AG08396 (cell line): ENCODE measurements at regions not wholly inside any gene's neighbourhood (a gene's known extent, or its start where the extent isn't known, plus 50 kb on each side); places are given as distances from the start of the nearest gene placed in this dataset.

ENCODE experiments used
- DNase-seq: peaks from one replicate; pipeline ENCODE4 v3.0.0; 2012; ENCODE audit warnings: low spot score, mixed read lengths

DNA sequence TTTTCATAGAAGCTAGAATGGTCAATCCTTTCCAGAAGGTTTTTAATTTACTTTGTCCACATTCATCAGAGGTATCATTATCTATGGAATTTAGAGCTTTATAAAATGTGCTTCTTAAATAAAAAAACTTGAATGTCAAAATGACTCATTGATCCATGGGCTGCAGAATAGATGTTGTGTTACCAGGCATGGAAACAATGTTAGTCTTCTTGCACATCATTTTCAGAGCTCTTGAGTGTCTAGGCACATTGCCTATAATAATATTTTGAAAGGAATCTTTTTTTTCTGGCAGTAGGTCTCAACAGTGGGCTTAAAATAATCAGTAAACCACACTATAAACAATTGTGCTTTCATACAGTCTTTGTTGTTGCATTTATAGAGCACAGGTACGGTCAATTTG, 200.3 kb downstream of the FAT4 start:
- DNase-seq: no peak

DNA sequence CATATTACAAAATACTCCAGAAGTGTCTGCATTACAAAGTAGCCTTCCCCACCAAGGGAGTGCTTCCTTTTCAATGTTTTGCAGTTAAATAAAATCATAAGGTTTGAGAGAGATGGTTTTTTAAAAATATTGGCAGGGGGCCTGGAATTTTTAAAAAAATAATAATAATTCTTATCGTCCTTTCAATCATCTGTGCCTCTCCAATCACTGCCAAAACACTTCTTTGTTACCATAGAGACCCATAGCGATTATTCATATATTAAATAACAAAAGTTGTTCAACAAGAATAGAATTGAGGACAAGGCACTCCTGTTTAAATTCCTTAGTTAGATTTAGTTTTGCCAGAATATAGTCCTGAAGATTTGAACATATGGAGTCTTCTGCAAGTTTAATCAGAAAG, 203.1 kb downstream of the FAT4 start:
- no peak for DNase-seq

DNA sequence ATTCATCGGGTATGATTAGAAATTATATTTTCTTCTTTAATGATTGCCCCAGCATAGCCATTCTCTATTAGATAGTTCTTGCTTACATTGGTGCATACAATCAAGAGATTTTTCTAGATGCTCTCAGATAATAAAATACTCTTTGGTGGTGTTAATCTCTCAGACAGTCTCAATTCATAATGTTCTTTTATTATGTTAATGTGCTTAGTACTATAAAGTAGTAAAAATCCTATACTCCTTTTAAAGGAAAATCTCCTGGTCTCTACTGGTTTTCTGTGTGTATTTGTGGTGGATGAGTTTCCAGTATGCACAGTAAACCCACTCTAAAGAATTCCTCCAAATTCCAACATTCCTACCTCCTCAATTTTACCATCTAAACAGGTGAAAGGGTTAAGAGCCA, 203.5 kb downstream of the FAT4 start:
- DNase-seq: no peak

DNA sequence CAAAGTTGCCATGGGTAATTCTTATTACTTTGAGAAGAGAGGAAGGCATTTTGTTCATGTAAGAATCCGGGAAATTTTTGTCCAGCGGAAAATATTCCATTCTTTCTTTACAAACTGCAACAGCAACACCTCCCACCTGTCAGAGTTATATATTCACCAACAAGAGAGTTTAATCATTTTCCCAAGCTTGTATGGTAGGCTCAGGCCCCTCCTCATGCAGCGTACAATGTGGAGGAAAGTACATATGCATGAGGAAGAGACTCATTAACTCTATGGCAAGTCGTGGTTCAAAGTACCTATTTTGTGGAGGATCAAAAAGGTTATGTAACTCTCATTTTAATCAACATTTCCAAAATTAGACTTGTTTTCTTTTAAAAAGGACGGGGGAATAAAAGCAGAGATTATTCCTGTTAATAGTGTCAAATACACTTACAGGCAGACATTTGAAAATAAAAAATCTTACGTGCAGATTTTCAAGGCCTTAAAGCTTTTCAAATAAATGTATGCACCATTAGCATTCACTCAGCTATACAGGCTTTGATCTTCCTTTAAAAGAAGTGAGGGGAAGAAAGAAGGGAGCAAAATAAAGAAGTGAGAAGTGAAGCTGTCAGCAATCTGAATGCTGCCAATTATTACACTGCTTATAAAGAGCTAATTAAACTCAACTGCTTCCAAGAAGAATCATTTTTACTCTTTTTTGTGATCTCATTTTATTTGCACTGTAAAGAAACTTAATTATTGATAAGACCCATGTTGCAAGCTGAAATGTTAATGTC, 204.8 kb downstream of the FAT4 start:
- DNase-seq: no peak

DNA sequence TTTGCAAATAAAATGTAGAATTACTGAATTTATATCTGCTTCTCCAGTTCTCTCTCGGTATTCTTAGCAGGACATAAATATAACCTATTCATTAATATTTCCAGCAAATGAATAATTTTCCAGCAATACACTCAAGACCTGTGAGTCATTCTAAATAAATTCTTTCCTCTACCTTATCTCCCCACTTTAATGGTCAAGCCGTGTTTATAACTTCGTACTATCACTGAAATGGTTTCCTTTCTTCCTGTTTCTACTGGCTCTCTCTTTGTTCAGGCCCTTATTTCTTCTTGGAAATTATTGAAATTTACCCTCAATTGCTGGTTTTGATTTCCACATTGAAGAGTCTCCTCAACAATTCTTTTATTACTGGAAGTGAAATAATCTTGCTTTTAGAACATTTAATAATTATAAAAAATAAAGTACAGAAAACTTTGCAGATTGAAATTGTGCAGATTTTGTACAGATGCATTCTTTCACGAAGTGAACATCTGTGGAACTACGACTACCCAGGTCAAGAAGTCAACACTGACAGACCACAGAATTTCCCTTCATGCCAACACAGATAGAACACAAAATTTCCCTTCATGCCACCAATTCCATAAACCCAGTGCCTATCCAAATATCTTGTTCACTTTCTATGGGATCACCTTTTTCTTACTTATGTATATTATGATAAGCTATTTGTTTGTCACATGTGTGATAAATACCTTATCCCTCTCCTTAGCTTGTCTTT, 205.7 kb downstream of the FAT4 start:
- DNase-seq: no peak

DNA sequence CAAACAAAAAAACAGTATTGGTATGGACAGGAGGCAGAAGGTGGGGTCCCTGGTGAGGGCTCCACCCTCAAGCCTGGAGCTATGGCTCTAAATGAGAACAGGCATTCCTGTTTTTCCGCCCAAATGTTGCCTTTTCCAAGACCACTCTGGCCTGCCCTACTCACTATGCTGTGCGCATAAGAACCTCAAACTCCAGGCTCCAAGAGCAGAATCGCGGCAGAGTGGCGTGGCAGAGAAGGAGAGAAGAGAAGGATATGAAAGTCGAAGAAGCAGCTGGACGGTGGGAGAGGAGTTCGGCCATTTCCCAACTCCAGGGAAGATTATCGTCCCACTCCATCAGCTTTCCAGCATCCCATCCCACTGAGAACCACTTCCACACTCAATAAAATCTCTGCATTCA, 207.8 kb downstream of the FAT4 start:
- no peak for DNase-seq

DNA sequence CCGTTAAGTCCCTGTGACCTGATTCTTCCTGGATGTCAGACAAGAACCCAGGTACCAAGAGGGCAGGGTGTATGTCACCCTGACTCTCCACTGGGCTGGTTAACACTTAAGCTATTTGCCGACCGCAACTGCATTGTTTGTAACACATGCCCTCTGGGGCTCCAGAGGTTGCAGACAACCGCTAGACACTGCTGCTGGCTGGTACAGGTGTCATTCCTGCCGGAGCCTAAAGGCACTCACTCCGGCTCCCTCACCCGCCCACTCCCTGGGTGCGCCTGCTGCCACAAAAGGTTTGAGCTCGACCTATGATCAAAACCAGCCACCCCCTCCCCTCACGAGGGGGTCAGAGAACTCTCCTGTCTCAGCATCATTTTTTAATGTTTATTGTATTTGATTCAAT, 208.2 kb downstream of the FAT4 start:
- no peak for DNase-seq

DNA sequence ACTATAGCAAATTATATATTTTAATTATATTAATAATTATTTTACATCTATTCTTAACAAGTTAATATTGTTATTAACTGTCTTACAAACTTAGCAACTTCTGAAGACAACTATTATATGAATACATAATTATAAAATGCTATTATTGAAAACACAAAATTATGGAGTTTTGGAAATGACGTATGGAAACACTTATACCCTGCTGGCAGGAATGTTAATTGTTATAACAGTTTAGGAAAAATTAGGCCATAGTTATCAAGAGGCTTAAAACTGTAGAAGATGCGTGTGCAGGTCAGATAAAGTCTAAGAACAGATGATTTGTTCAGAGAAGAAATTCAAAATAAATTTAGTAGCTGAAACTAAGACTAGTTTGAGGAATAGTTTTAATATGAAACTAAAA, 211.7 kb downstream of the FAT4 start:
- no peak for DNase-seq

DNA sequence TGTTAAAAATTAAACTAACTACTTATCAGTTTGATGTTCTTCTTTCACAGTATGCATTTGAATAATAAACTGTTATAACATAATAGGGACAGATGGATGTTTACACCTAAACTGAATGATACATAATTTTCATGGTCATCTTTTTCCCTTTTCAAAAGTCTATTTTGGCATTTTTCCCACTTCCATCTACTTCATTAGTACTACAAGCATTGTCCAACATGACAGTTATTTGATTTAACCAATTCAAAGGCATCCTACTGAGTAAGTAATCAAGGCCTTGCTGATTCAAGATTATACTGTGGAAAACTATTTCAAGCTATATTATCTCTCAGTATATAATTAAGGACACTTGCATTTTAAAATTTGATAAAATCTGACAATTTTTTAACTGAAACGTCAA, 212.9 kb downstream of the FAT4 start:
- DNase-seq: no peak

DNA sequence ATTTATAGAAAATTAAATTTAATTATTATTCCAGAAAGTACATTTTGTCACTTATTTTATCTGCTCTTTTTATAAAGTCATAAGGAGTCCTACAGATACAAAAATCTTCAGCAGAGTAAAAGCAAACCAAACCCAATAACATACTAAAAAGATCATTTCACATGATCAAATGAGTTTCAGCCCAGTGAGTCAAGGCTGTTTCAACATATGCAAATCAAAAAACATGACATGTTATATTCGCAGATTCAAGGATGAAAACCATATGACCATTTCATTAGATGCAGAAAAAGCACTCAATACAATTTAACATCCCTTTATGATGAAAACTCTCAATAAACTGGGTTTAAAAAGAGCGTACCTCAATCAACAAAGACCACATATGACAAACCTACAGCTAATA, 214.3 kb downstream of the FAT4 start:
- no peak for DNase-seq

DNA sequence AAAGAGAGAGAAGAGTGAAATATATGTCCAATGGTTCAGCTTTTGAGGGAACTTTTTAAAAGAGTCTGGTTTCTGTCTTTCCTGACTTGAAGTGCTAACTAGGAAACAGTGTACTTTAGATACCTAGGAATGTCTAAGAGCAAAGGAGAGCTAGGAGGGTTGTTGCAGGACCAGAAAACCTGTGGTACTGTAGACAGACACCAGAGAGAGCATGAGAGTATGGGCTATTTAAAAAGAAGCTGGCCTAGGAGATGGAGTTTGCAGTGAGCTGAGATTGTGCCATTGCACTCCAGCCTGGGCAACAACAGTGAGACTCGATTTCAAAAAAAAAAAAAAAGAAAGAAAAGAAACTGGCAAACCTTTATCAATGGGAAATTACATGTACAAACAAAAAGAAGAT, 223.9 kb downstream of the FAT4 start:
- no peak for DNase-seq

DNA sequence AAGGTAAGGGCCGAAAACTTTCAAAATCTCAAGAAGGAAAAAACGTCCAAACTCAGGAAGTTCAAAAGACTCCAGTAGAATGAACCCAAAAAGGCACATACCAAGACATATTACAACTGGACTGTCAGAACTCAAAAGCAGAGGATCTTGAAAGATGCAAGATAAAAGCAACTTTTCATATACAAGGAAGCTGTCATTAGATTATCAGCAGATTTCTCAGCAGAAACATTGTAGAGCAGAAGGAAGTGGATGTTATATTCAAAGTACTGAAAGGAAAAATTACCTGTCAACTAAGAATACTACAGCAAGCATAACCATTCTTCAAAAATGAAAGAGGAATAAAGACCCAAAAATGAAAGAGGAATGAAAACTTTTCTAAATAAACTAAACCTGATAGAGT, 224.9 kb downstream of the FAT4 start:
- DNase-seq: no peak

DNA sequence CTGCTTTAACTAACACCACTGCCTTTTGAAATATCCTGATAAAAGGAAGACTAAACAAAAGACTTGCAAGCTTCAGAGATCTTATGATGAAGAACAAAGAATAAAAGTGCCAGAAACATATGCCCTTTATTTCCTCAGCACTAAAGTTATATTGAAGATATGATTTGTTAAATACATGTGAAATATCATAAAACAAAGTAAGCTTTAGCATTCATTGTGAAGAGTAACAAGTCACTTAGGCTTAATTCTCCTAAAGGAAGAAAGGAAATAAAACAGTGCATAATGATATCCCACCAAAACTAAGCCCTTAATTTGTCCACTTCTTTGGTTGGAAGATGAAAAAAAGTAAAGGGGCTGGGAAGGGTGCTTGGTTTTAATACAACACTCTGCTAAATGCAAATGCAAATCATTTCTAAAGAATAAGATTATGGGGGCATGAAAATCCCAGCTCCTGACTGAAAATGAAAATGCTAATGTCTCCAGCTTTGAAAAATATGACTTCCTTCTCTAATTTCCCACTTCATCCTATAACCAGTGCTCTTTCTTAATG, 227.2 kb downstream of the FAT4 start:
- DNase-seq: no peak

DNA sequence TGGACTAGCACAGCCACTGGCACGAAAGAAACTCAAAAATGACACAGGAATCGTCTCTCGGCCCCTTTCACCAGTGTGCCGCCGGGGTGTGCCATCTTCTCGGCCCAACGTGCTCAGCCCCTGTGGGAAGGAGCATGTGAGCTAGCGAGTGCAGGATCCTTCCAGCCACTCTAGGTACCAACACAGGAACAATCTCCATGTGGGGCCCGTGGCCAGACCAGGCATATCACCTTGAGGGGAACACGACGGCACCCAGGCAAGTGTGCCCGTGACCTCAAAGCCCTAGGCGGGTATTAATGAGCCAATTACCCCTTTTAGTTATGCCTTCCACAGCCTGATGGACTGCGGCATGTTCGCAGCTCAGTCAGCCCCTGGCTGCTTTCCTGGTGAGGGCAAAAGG, 231.5 kb downstream of the FAT4 start:
- DNase-seq: no peak

DNA sequence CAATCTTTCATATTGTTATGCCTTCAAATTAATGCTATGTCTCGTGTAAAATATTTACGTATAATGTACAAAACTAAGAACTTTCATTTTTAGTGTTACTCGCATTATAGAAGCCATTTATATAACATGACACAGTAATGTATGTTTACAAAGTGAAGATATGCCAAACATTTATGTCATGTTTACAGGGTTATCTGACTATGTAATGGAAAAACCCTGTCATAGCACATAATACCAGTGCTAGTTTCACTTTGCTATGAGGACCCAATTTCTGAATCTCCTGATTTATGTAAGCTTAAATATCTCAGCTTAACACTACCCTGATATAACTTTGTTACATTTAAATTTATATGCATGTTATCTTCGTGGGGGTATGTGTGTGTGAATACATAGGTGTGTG, 233.1 kb downstream of the FAT4 start:
- no peak for DNase-seq

DNA sequence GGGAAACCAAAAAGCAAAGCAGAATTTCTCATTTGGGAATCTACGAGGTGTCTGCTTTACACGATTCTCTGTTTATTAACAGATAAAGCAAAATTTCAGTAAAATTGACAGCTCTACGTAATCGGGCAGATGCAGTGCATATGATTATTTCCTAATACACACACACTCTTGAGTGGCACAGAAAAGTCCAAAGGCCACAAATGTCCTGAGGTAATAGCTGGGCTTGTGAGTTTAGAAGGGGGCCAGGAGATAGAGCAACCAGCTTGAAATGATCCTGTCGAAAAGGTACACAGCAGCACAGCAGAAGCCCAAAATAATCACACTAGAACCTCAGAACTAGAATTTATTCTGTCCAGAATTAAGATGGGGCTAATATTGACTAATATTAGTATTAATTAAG, 236.0 kb downstream of the FAT4 start:
- no peak for DNase-seq

DNA sequence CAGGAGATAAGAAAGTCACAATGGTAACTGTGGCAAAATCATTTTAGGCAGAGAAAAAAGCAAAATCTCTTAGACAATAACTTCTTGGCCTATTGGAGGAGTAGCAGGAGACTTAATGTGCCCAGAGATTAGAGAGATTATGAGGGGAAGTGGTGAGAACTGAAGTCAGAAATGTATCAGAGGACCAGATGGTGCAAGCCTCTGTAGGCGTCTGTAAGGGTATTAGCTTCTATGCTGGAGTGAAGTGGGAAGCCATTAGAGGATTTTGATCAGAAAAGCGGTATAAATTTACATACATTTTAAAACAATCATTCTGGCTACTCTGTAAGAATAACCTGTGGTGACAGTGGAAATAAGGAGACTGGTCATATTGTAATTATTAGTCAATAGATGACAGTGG, 236.7 kb downstream of the FAT4 start:
- no peak for DNase-seq

DNA sequence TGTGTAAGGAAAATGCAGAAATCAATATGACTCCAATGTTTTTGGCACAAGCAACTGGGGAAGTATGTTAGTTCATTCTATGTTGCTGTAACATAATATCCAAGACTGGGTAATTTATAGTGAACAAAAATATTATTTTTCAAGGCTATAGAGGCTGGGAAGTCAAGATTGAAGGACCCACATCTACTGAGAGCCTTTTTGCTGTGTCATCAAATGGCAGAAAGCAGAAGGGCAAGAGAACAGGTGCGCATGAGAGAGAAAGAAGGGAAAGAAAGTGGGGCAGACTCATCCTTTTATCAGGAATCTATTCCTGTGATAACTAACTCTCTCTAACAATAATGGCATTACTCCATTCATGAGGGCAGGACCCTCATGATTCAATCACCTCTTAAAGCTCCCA, 237.2 kb downstream of the FAT4 start:
- no peak for DNase-seq

DNA sequence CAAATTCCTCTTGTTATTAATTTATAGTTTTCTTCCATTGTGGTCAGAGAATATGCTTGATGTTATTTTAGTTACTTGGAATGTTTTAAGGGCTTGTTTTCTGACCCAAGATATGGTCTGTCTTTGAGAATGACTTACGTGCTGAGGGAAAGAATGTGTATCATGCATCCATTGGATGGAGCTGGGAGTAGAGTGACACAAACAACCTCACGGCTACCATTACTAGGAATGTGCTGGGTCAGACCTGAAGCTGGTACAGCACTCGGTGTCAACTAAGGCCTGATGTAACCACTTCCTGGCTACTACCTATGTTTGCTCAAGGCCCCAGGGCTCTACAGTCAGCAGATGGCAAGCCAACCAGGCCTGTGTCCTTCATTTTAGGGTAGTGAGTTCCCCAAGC, 257.8 kb downstream of the FAT4 start:
- DNase-seq: no peak

DNA sequence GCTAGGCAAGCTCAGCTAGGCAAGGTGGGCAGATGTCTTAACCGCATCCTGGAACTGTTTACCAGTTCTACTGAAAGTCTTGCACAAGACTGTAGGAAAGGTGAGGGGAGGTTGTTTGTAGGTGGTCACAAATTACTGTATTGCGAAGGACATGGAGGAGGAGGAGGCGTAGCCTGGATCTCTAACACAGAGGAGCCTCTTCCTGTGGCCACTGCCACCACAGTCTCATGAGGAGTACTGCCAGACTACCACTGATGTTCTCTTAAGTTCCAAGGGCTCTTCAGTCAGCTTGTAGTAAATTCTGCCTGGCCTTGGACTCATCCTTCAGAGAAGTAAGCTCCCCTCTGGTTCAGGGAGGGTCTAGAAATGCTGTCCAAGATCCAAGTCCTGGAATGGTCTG, 258.6 kb downstream of the FAT4 start:
- DNase-seq: no peak

DNA sequence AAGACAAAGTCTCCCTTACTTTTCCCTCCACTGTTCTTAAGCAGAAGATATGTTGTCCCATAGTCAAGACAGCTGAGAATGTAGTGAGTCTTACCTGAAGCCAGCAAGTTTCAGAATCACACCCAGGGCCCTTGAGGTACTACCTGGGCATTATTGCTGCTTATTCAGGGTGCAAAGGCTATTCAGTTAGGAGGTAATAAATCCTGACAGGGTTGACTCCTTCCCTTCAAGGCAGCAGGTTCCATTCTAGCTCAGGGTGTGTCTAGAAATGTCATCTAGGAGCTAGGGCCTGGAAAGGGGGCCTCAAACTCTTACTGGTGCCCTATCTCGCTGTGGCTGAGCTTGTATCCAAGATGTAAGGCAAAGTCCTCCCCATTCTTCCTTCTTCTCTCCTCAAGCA, 259.0 kb downstream of the FAT4 start:
- DNase-seq: no peak

DNA sequence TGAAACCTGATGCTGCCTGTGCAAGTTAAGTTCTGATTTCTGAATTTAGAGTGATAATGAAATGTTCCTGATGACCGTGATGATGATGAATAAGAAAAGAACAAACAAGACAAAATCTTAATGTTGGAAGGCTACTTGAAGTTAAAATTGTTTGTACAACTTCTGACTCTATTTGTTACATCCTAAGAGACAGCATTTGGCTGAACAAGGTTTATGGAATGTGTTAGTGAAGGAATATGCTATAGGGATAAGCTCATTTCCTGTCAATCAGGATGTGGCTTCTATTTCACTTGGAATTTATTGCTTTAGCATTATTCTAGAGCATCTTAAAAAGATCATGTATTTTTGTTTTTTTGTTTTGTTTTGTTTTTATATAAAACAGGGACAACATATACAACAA, 267.5 kb downstream of the FAT4 start:
- no peak for DNase-seq

DNA sequence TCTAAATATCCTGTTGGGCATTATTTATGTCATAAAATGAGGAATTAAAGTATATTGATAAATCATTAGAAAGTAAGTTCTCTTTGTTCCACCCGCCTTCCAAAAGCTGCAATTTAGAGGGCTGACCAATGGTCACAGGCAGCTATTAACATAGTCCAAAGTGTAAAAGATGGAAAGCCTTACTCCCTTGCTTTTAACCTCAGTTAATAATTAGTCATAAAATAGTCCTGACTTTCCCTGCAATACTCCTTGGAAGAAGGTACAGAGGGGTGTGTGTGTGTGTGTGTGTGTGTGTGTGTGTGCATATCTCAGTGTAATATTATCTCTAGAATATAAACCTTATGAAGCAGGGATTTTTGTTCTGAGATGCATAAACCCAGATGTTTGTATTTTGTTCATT, 275.4 kb downstream of the FAT4 start:
- no peak for DNase-seq

DNA sequence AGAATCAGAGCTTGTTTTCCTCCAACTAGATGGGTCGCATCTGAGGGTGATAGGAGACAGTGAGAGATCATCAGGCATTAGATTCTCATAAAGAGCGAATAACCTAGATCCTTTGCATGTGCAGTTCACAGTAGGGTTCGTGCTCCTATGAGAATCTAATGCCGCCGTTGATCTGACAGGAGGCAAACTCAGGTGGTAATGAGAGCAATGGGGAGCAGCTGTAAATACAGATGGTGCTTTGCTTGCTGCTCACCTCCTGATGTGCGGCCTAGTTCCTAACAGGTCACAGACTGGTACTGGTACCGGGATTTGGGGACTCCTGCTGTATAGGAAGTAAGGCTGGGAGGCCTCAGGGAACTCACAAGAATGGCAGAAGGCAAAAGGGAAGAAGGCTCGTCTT, 276.5 kb downstream of the FAT4 start:
- DNase-seq: no peak
